OCI-LY1 (cell line): ENCODE measurements at regions not wholly inside any gene's neighbourhood (a gene's known extent, or its start where the extent isn't known, plus 50 kb on each side); places are given as distances from the start of the nearest gene placed in this dataset.

Experiments
- H2AFZ ChIP-seq: fragments of 200-600 bp; sonication (generic), shearing (Covaris generic); 2 replicates; pipeline ENCODE4 v1.6.0; 2014; ENCODE audit warnings: antibody characterized with exemption, mild to moderate bottlenecking, low read length
- H3F3A ChIP-seq: fragments of 200-600 bp; sonication (generic), shearing (Covaris generic); 2 replicates; pipeline ENCODE4 v1.6.0; 2014; ENCODE audit warnings: mild to moderate bottlenecking, antibody characterized with exemption, low read length, moderate library complexity; ENCODE audit not compliant: insufficient read depth
- H3K27ac ChIP-seq: fragments of 200-600 bp; sonication (generic); 2 replicates; pipeline ENCODE4 v1.5.1; 2014; ENCODE audit warnings: low read length, mixed run types, mild to moderate bottlenecking, low read depth; ENCODE audit not compliant: poor library complexity, severe bottlenecking
- H3K27me3 ChIP-seq: fragments of 200-600 bp; sonication (generic); 2 replicates; pipeline ENCODE4 v1.6.0; 2014; ENCODE audit warnings: antibody characterized with exemption, mild to moderate bottlenecking, low read length, moderate library complexity; ENCODE audit not compliant: insufficient read depth
- H3K36me3 ChIP-seq: fragments of 200-600 bp; sonication (generic); 2 replicates; pipeline ENCODE4 v1.6.1; 2014; ENCODE audit warnings: mild to moderate bottlenecking, antibody characterized with exemption, low read length, moderate library complexity, mixed read lengths; ENCODE audit not compliant: insufficient read depth
- H3K4me1 ChIP-seq: fragments of 200-600 bp; sonication (generic); 2 replicates; pipeline ENCODE4 v1.5.1; 2014; ENCODE audit warnings: mild to moderate bottlenecking, low read length, moderate library complexity; ENCODE audit not compliant: insufficient read depth, severe bottlenecking
- H3K4me2 ChIP-seq: fragments of 200-600 bp; sonication (generic), shearing (Covaris generic); 2 replicates; pipeline ENCODE4 v1.6.1; 2014; ENCODE audit warnings: low read length
- H3K4me3 ChIP-seq: fragments of 200-600 bp; sonication (generic); 2 replicates; pipeline ENCODE4 v1.5.1; 2014; ENCODE audit warnings: low read length, low read depth, mild to moderate bottlenecking, mixed read lengths; ENCODE audit not compliant: poor library complexity, severe bottlenecking
- H3K79me2 ChIP-seq: fragments of 200-600 bp; shearing (Covaris generic); 2 replicates; pipeline ENCODE4 v1.6.1; 2016; ENCODE audit warnings: mixed run types, low read length, mixed read lengths; ENCODE audit not compliant: insufficient read depth
- H3K9ac ChIP-seq: fragments of 200-600 bp; sonication (generic), shearing (Covaris generic); 2 replicates; pipeline ENCODE4 v1.6.1; 2014; ENCODE audit warnings: mild to moderate bottlenecking, low read length, mixed read lengths
- H3K9me2 ChIP-seq: fragments of 200-600 bp; sonication (generic), shearing (Covaris generic); 2 replicates; pipeline ENCODE4 v1.6.1; 2014; ENCODE audit warnings: low read depth, mild to moderate bottlenecking, low read length, mixed read lengths
- H3K9me3 ChIP-seq: fragments of 200-600 bp; shearing (Covaris generic); 2 replicates; pipeline ENCODE4 v1.6.1; 2014; ENCODE audit warnings: low read length, mixed read lengths
- H4K20me1 ChIP-seq: fragments of 200-600 bp; sonication (generic), shearing (Covaris generic); 2 replicates; pipeline ENCODE4 v1.6.0; 2016; ENCODE audit warnings: mild to moderate bottlenecking, low read length; ENCODE audit not compliant: insufficient read depth
- EZH2 ChIP-seq: fragments of 200-600 bp; sonication (generic), shearing (Covaris generic); IDR thresholded peaks from 2 replicates; pipeline ENCODE4 v1.8.0; 2017; ENCODE audit warnings: borderline replicate concordance, mixed run types, mild to moderate bottlenecking, antibody characterized with exemption, low read length, moderate library complexity, mixed read lengths
- TF ChIP-seq, protein P1 (sequence below): fragments of 200-600 bp; sonication (generic), shearing (Covaris generic); IDR thresholded peaks from 2 replicates; pipeline ENCODE4 v1.5.1; 2017; ENCODE audit warnings: mild to moderate bottlenecking, antibody characterized with exemption, low read length, moderate library complexity, mixed read lengths

DNA sequence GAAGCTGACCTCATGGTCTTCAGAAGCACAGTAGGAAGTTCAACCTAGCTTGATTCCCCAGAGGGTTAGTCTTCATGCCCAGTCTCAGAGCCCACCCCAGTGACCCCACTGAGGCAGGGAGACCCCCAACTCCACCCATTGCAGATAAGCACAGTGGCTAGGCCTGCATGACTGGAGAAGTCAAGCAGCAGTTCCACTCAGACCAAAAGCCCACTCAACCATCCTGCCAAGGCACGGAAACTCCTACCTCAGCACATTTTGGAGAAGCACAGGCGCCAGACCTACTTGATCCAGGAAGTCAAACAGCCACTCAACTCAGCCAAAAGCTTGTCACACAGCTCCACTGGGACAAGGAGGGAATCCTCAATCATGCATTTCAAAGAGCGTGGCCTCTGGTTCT is 78.4 kb upstream of the HTR1E start:
- Histone ChIP-seq H3K9ac (no peak overlapping the region), H2AFZ (no peak overlapping the region), H3K4me3 (no peak overlapping the region), H3K9me2 (no peaks in the 10 kb centered on the region), H3K79me2 (no peaks in the 10 kb centered on the region), H3K4me2 (no peak overlapping the region), H3K9me3 (no peaks in the 10 kb centered on the region), H3F3A (no peaks in the 10 kb centered on the region), H4K20me1 (no peaks in the 10 kb centered on the region), H3K36me3 (no peaks in the 10 kb centered on the region), H3K4me1 (no peaks in the 10 kb centered on the region), H3K27ac (no peak overlapping the region), H3K27me3 (no peaks in the 10 kb centered on the region)
- TF ChIP-seq EZH2: no peak
- TF ChIP-seq, protein P1, sequence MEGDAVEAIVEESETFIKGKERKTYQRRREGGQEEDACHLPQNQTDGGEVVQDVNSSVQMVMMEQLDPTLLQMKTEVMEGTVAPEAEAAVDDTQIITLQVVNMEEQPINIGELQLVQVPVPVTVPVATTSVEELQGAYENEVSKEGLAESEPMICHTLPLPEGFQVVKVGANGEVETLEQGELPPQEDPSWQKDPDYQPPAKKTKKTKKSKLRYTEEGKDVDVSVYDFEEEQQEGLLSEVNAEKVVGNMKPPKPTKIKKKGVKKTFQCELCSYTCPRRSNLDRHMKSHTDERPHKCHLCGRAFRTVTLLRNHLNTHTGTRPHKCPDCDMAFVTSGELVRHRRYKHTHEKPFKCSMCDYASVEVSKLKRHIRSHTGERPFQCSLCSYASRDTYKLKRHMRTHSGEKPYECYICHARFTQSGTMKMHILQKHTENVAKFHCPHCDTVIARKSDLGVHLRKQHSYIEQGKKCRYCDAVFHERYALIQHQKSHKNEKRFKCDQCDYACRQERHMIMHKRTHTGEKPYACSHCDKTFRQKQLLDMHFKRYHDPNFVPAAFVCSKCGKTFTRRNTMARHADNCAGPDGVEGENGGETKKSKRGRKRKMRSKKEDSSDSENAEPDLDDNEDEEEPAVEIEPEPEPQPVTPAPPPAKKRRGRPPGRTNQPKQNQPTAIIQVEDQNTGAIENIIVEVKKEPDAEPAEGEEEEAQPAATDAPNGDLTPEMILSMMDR: no peak

DNA sequence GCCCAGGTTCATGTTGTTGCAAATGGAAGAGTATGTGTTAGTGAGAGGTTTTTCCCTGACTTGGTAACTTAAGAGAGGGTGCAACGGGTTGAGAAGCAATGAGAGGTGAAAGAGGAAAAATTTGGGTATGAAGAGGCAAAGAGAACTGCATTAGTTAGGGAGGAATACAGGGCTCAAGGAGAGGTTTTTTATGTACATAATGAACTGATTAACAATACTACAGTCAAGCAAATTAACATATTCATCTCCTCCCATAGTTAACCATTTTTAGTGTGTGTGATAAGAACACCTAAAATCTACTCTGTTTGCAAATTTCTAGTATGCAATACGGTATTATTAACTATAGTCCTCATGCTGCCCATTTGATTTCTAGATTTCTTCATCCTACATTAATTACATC is 79.5 kb upstream of the HTR1E start:
- H3K36me3 ChIP-seq: no peaks in the 10 kb centered on the region

DNA sequence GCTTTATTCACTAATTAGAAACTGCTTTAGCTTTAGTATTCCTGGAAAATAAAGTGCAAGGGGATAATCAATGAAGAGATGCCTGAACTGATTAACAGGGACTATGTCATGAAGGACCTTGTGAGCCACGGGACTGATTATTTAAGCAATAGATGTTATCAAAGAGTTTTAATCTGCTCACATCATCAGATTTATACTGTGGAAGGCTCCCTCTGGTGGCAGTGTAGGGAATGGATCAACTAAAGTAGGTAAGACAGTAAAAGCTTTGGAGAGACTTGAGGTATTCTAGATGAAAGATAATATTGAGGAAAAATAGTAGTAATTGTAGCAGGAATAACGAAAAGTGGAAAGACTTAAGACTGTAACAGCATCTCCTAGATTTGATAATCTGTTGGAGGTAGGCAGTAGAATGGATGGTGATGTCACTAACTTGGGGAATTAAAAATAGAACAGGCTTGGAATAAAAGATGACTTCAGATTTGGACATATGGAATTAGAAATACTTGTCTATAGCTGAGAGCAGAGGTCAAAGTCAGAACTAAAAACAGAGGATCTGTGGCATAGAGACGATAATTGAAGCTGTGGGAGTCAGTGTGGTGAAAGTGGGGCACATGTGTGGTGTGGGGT is 80.3 kb upstream of the HTR1E start:
- no peak overlapping the region for H3K4me3 ChIP-seq
- no peaks in the 10 kb centered on the region for H3K9me2 ChIP-seq
- H3K4me2 ChIP-seq: no peak overlapping the region
- no peaks in the 10 kb centered on the region for H3F3A ChIP-seq
- no peaks in the 10 kb centered on the region for H3K79me2 ChIP-seq
- no peak overlapping the region for H3K9ac ChIP-seq
- H2AFZ ChIP-seq: no peak overlapping the region
- no peaks in the 10 kb centered on the region for H3K4me1 ChIP-seq
- no peak overlapping the region for H3K27ac ChIP-seq
- H3K9me3 ChIP-seq: no peaks in the 10 kb centered on the region
- H3K27me3 ChIP-seq: no peaks in the 10 kb centered on the region
- H4K20me1 ChIP-seq: no peaks in the 10 kb centered on the region
- no peaks in the 10 kb centered on the region for H3K36me3 ChIP-seq
- TF ChIP-seq EZH2: no peak
- TF ChIP-seq, protein P1: peak; percentile 91

More for the DNA sequence above, 79.5 kb upstream of the HTR1E start:
- Histone ChIP-seq H3K9me2 (no peaks in the 10 kb centered on the region), H3K9ac (no peak overlapping the region), H3K27me3 (no peaks in the 10 kb centered on the region), H3F3A (no peaks in the 10 kb centered on the region), H2AFZ (no peak overlapping the region), H3K4me2 (no peak overlapping the region), H3K4me3 (no peak overlapping the region), H3K9me3 (no peaks in the 10 kb centered on the region), H3K27ac (no peak overlapping the region), H3K79me2 (no peaks in the 10 kb centered on the region), H3K4me1 (no peaks in the 10 kb centered on the region), H4K20me1 (no peaks in the 10 kb centered on the region)
- TF ChIP-seq EZH2: no peak
- TF ChIP-seq, protein P1: no peak
